ENCODE measurements at regions not wholly inside any gene's neighbourhood (a gene's known extent, or its start where the extent isn't known, plus 50 kb on each side); places are given as distances from the start of the nearest gene placed in this dataset.

GRCh38 chr10:6706725-6707124 is 126.6 kb upstream of the PRKCQ start:
- TF ChIP-seq POLR2A (IDR thresholded peaks at IDR 0.05) (no peak), CTCF (IDR thresholded peaks at IDR 0.05) (no peak)
